DND-41 (cell line): ENCODE measurements at regions not wholly inside any gene's neighbourhood (a gene's known extent, or its start where the extent isn't known, plus 50 kb on each side); places are given as distances from the start of the nearest gene placed in this dataset.

Source experiments
- CTCF ChIP-seq: IDR thresholded peaks from 2 replicates; pipeline ENCODE4 v1.5.1; 2012; ENCODE audit warnings: borderline replicate concordance, low read length, moderate library complexity, mild to moderate bottlenecking; ENCODE audit not compliant: poor library complexity, severe bottlenecking; ENCODE audit errors: extremely low read depth
- EZH2 ChIP-seq: IDR thresholded peaks from 3 replicates; pipeline ENCODE4 v1.6.1; 2012; ENCODE audit warnings: borderline replicate concordance, low read depth, mild to moderate bottlenecking, moderate library complexity, low read length, inconsistent platforms; ENCODE audit not compliant: severe bottlenecking

GRCh38 chr16:5837007-5837670 is 739.5 kb upstream of the EEF2KMT start:
- TF ChIP-seq CTCF (no peak), EZH2 (no peak)
